LoVo (cell line): ENCODE measurements at regions not wholly inside any gene's neighbourhood (a gene's known extent, or its start where the extent isn't known, plus 50 kb on each side); places are given as distances from the start of the nearest gene placed in this dataset.
"Not testable (repeated sequence)": the region's sequence is repeated elsewhere in the genome, so short reads cannot be mapped to it uniquely, and the experiment has no call there.

Source experiments
- DNase-seq: peaks from one replicate; pipeline ENCODE4 v3.0.0-alpha.2; 2016; ENCODE audit warnings: low spot score

GRCh38 chr6:16039892-16040627 is 88.8 kb upstream of the MYLIP start:
- DNase-seq, result not testable (repeated sequence)

GRCh38 chr6:16038938-16039337 is 89.9 kb upstream of the MYLIP start:
- DNase-seq, result no peak

GRCh38 chr6:16035488-16036080 is 93.3 kb upstream of the MYLIP start:
- DNase-seq, result no peak

GRCh38 chr6:16033214-16033613 is 95.7 kb upstream of the MYLIP start:
- DNase-seq, result no peak

GRCh38 chr6:16031278-16031981 is 97.5 kb upstream of the MYLIP start:
- DNase-seq, result no peak

- DNase-seq, result no peak
These were observed 99.9 kb upstream of the MYLIP start for GRCh38 chr6:16028966-16029365.

GRCh38 chr6:16020259-16020658 is 108.6 kb upstream of the MYLIP start:
- DNase-seq, result no peak

- no peak for DNase-seq
These were observed 109.4 kb upstream of the MYLIP start for GRCh38 chr6:16019462-16019861.

GRCh38 chr6:16018626-16019025 is 110.3 kb upstream of the MYLIP start:
- no peak for DNase-seq

- not testable (repeated sequence) for DNase-seq
These were observed 114.6 kb upstream of the MYLIP start for GRCh38 chr6:16014325-16014724.

GRCh38 chr6:16007146-16007545 is 121.7 kb upstream of the MYLIP start:
- DNase-seq, result no peak

- no peak for DNase-seq
These were observed 122.2 kb upstream of the MYLIP start for GRCh38 chr6:16006681-16007080.

- DNase-seq, result no peak
These were observed 123.8 kb upstream of the MYLIP start for GRCh38 chr6:16004934-16005679.

- DNase-seq, result no peak
These were observed 125.7 kb upstream of the MYLIP start for GRCh38 chr6:16003197-16003491.

GRCh38 chr6:16002332-16003196 is 126.3 kb upstream of the MYLIP start:
- DNase-seq, result no peak

- no peak for DNase-seq
These were observed 127.7 kb upstream of the MYLIP start for GRCh38 chr6:16001158-16001557.

GRCh38 chr6:15999201-15999600 is 129.7 kb upstream of the MYLIP start:
- no peak for DNase-seq

- no peak for DNase-seq
These were observed 131.1 kb upstream of the MYLIP start for GRCh38 chr6:15997586-15998388.

GRCh38 chr6:15996030-15996429 is 132.9 kb upstream of the MYLIP start:
- DNase-seq, result no peak

GRCh38 chr6:15995493-15995892 is 133.4 kb upstream of the MYLIP start:
- DNase-seq, result no peak
